ENCODE measurements at regions not wholly inside any gene's neighbourhood (a gene's known extent, or its start where the extent isn't known, plus 50 kb on each side); places are given as distances from the start of the nearest gene placed in this dataset.

GRCh38 chr5:38794986-38795385, 50.8 kb upstream of the OSMR start:
- TF ChIP-seq POLR2A (IDR thresholded peaks at IDR 0.05) (no peak), CTCF (IDR thresholded peaks at IDR 0.05 in 8 of 11, conservative IDR thresholded peaks at IDR 0.05 in 3 of 11) (no peak), POLR2AphosphoS5 (IDR thresholded peaks at IDR 0.05) (no peak)

All from spleen (tissue), 7 donors.